Neural cell (in vitro differentiated cells): ENCODE measurements at regions not wholly inside any gene's neighbourhood (a gene's known extent, or its start where the extent isn't known, plus 50 kb on each side); places are given as distances from the start of the nearest gene placed in this dataset.

Experiments used
- EP300 ChIP-seq: fragments of 450-650 bp; conservative IDR thresholded peaks from 2 replicates; pipeline ENCODE4 v1.6.1; 2014; ENCODE audit warnings: antibody characterized with exemption, mild to moderate bottlenecking, moderate library complexity; ENCODE audit not compliant: poor library complexity, severe bottlenecking
- EZH2 ChIP-seq: fragments of 200-600, 300-800 bp; shearing (Covaris generic), sonication (generic); IDR thresholded peaks from 2 replicates; pipeline ENCODE4 v1.6.1; 2014; ENCODE audit warnings: antibody characterized with exemption, low read length, borderline replicate concordance, mild to moderate bottlenecking; ENCODE audit not compliant: insufficient read depth, poor library complexity, severe bottlenecking
- POLR2AphosphoS5 ChIP-seq: IDR thresholded peaks from 2 replicates; pipeline ENCODE4 v1.6.1; 2012
- RAD21 ChIP-seq: fragments of 450-650 bp; conservative IDR thresholded peaks from 2 replicates; pipeline ENCODE4 v1.6.1; 2014; ENCODE audit warnings: antibody characterized with exemption, mild to moderate bottlenecking, moderate library complexity
- SMC3 ChIP-seq: fragments of 450-650 bp; conservative IDR thresholded peaks from 2 replicates; pipeline ENCODE4 v1.6.1; 2014; ENCODE audit warnings: antibody characterized with exemption, mild to moderate bottlenecking, moderate library complexity; ENCODE audit not compliant: poor library complexity
- TF ChIP-seq, protein P1 (sequence below): fragments of 450-650 bp; IDR thresholded peaks from 2 replicates; pipeline ENCODE4 v1.5.1; 2014; ENCODE audit warnings: antibody characterized with exemption, mild to moderate bottlenecking, moderate library complexity; ENCODE audit not compliant: poor library complexity, severe bottlenecking
- TF ChIP-seq, protein P2 (sequence below): IDR thresholded peaks from 2 replicates; pipeline ENCODE4 v1.6.1; 2012; ENCODE audit warnings: borderline replicate concordance

DNA sequence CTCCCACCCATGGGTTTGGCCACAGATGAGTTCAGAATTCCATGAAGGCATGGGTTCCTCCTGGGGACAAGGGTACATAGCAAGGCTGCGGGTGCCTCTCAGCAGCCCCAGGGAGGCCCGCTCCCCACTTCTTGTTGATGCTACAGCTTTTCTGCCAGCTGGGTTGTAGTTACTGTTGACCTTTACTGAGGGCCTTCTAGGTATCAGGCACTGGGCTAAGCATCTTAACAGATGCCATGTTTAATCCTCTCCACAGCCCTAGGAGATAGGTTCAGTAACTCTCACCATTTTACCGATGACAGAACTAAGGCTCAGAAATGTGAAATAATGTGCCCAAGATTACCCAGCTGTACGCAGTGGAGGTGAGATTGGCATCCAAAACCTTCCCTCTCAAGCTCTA lies 54.3 kb upstream of the DLX4 start:
- TF ChIP-seq POLR2AphosphoS5 (no peak), EP300 (no peak), SMC3 (no peak), EZH2 (no peak), RAD21 (no peak)
- TF ChIP-seq, protein P1, sequence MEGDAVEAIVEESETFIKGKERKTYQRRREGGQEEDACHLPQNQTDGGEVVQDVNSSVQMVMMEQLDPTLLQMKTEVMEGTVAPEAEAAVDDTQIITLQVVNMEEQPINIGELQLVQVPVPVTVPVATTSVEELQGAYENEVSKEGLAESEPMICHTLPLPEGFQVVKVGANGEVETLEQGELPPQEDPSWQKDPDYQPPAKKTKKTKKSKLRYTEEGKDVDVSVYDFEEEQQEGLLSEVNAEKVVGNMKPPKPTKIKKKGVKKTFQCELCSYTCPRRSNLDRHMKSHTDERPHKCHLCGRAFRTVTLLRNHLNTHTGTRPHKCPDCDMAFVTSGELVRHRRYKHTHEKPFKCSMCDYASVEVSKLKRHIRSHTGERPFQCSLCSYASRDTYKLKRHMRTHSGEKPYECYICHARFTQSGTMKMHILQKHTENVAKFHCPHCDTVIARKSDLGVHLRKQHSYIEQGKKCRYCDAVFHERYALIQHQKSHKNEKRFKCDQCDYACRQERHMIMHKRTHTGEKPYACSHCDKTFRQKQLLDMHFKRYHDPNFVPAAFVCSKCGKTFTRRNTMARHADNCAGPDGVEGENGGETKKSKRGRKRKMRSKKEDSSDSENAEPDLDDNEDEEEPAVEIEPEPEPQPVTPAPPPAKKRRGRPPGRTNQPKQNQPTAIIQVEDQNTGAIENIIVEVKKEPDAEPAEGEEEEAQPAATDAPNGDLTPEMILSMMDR, result no peak
- TF ChIP-seq, protein P2, sequence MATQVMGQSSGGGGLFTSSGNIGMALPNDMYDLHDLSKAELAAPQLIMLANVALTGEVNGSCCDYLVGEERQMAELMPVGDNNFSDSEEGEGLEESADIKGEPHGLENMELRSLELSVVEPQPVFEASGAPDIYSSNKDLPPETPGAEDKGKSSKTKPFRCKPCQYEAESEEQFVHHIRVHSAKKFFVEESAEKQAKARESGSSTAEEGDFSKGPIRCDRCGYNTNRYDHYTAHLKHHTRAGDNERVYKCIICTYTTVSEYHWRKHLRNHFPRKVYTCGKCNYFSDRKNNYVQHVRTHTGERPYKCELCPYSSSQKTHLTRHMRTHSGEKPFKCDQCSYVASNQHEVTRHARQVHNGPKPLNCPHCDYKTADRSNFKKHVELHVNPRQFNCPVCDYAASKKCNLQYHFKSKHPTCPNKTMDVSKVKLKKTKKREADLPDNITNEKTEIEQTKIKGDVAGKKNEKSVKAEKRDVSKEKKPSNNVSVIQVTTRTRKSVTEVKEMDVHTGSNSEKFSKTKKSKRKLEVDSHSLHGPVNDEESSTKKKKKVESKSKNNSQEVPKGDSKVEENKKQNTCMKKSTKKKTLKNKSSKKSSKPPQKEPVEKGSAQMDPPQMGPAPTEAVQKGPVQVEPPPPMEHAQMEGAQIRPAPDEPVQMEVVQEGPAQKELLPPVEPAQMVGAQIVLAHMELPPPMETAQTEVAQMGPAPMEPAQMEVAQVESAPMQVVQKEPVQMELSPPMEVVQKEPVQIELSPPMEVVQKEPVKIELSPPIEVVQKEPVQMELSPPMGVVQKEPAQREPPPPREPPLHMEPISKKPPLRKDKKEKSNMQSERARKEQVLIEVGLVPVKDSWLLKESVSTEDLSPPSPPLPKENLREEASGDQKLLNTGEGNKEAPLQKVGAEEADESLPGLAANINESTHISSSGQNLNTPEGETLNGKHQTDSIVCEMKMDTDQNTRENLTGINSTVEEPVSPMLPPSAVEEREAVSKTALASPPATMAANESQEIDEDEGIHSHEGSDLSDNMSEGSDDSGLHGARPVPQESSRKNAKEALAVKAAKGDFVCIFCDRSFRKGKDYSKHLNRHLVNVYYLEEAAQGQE, result no peak
